Esophagus squamous epithelium (tissue), 4 donors: ENCODE measurements at regions not wholly inside any gene's neighbourhood (a gene's known extent, or its start where the extent isn't known, plus 50 kb on each side); places are given as distances from the start of the nearest gene placed in this dataset.

Experiments used
- CTCF ChIP-seq, 6 experiments: fragments of 450-650 bp in 4 of 6; fragments of 200-600 bp in 2 of 6; sonication (generic) in 2 of 6; IDR thresholded peaks; one replicate each; pipeline ENCODE4 v1.5.1; 2016 to 2019; ENCODE audit warnings: antibody characterized with exemption in 6 of 6, mild to moderate bottlenecking in 4 of 6, moderate library complexity in 4 of 6
- POLR2A ChIP-seq, 4 donors: fragments of 450-650 bp; IDR thresholded peaks; one replicate each; pipeline ENCODE4 v1.6.1; 2017; ENCODE audit warnings: antibody characterized with exemption in 4 of 4, mild to moderate bottlenecking in 4 of 4, moderate library complexity in 3 of 4

GRCh38 chr1:222224156-222224555, 323.7 kb downstream of the HHIPL2 start:
- TF ChIP-seq CTCF (IDR thresholded peaks at IDR 0.05) (no peak), POLR2A (IDR thresholded peaks at IDR 0.05) (no peak)
